Neural progenitor cell (in vitro differentiated cells): ENCODE measurements at regions not wholly inside any gene's neighbourhood (a gene's known extent, or its start where the extent isn't known, plus 50 kb on each side); places are given as distances from the start of the nearest gene placed in this dataset.

Experiments used
- DNase-seq: peaks from one replicate; pipeline ENCODE4 v3.0.0-alpha.2; 2016; ENCODE audit warnings: low spot score
- H2AFZ ChIP-seq: fragments of 200-600 bp; sonication (generic); replicated peaks from 2 replicates; pipeline ENCODE4 v1.6.1; 2016; ENCODE audit warnings: antibody characterized with exemption
- H3F3A ChIP-seq: fragments of 200-600 bp; sonication (generic); 2 replicates; pipeline ENCODE4 v1.6.1; 2016; ENCODE audit warnings: antibody characterized with exemption, low read depth
- H3K27ac ChIP-seq: fragments of 200-600 bp; sonication (generic); 2 replicates; pipeline ENCODE4 v1.5.1; 2016; ENCODE audit warnings: mild to moderate bottlenecking
- H3K27me3 ChIP-seq: fragments of 200-600 bp; sonication (generic); 2 replicates; pipeline ENCODE4 v1.6.1; 2016; ENCODE audit warnings: mild to moderate bottlenecking, moderate library complexity
- H3K36me3 ChIP-seq: fragments of 200-600 bp; sonication (generic); 2 replicates; pipeline ENCODE4 v1.5.1; 2016
- H3K4me1 ChIP-seq: fragments of 200-600 bp; sonication (generic); 2 replicates; pipeline ENCODE4 v1.6.1; 2016; ENCODE audit warnings: mixed run types
- H3K4me2 ChIP-seq: fragments of 200-600 bp; sonication (generic); 2 replicates; pipeline ENCODE4 v1.6.1; 2016
- H3K4me3 ChIP-seq: fragments of 200-600 bp; sonication (generic); 2 replicates; pipeline ENCODE4 v1.5.1; 2016
- H3K79me2 ChIP-seq: fragments of 200-600 bp; sonication (generic); 2 replicates; pipeline ENCODE4 v1.6.1; 2016; ENCODE audit warnings: low read depth
- H3K9ac ChIP-seq: fragments of 200-600 bp; sonication (generic); 2 replicates; pipeline ENCODE4 v1.6.1; 2016
- H3K9me3 ChIP-seq: fragments of 200-600 bp; sonication (generic); 2 replicates; pipeline ENCODE4 v1.5.1; 2016; ENCODE audit warnings: low read depth
- H4K20me1 ChIP-seq: fragments of 200-600 bp; sonication (generic); 2 replicates; pipeline ENCODE4 v1.6.1; 2016; ENCODE audit warnings: low read depth
- H3K27ac Mint-ChIP-seq: 3 replicates; pipeline ENCODE4 v1.8.0; 2021; ENCODE audit warnings: mixed read lengths
- H3K27me3 Mint-ChIP-seq: 2 replicates; pipeline ENCODE4 v1.8.0; 2022; ENCODE audit warnings: low read depth, mild to moderate bottlenecking, inconsistent platforms, moderate library complexity, mixed read lengths; ENCODE audit not compliant: insufficient read depth
- H3K36me3 Mint-ChIP-seq: 3 replicates; pipeline ENCODE4 v1.8.0; 2021; ENCODE audit warnings: mixed read lengths
- H3K4me1 Mint-ChIP-seq: 3 replicates; pipeline ENCODE4 v1.8.0; 2021; ENCODE audit warnings: mixed read lengths
- H3K4me3 Mint-ChIP-seq: 3 replicates; pipeline ENCODE4 v1.8.0; 2021; ENCODE audit warnings: mild to moderate bottlenecking, moderate library complexity, mixed read lengths
- H3K9me3 Mint-ChIP-seq: 3 replicates; pipeline ENCODE4 v1.8.0; 2020; ENCODE audit warnings: mixed read lengths
- CTCF ChIP-seq: fragments of 200-600 bp; sonication (generic); IDR thresholded peaks from 2 replicates; pipeline ENCODE4 v1.5.1; 2017; ENCODE audit warnings: antibody characterized with exemption, mild to moderate bottlenecking
- EZH2 ChIP-seq: fragments of 200-600 bp; sonication (generic); IDR thresholded peaks from 2 replicates; pipeline ENCODE4 v1.6.1; 2017; ENCODE audit warnings: antibody characterized with exemption, mild to moderate bottlenecking, moderate library complexity
- EZH2phosphoT487 ChIP-seq: fragments of 200-600 bp; sonication (generic); IDR thresholded peaks from 2 replicates; pipeline ENCODE4 v1.6.1; 2017; ENCODE audit warnings: antibody characterized with exemption

DNA sequence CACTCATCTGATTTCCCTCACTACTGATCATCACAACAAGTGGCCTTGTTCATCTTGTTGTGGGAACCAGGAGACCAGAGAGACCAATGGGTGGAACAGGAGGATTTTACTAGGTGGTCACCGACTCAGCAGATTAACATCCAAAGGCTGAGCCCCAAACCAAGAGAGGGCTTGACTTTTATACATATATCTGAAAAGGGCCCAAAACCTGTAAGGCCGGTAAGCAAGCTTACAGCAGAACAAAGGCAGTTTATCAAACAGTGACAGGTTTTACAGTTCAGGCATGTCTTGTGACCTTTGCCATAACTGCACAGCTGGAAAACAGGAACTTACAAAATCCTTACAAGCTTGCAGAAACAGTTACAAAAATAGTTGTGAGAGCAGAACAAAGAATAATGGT, 195.9 kb downstream of the OR13H1 start:
- H4K20me1 ChIP-seq: no peaks in the 10 kb centered on the region
- H3K4me2 ChIP-seq: no peak overlapping the region
- H2AFZ ChIP-seq: no peak overlapping the region
- no peaks in the 10 kb centered on the region for H3K4me1 ChIP-seq
- H3K27me3 ChIP-seq: no peaks in the 10 kb centered on the region
- no peaks in the 10 kb centered on the region for H3K79me2 ChIP-seq
- no peak overlapping the region for H3K27ac ChIP-seq
- H3K9ac ChIP-seq: no peak overlapping the region
- H3K4me3 ChIP-seq: no peak overlapping the region
- H3K27ac Mint-ChIP-seq: no peak overlapping the region
- TF ChIP-seq EZH2phosphoT487: no peak
- no peak for TF ChIP-seq EZH2
- DNase-seq: no peak
- peaks cover 24% of the 10 kb centered on the region for H3K9me3 Mint-ChIP-seq
- H3K4me1 Mint-ChIP-seq: no peaks in the 10 kb centered on the region
- peaks cover 57% of the 10 kb centered on the region for H3K36me3 Mint-ChIP-seq
- H3K9me3 ChIP-seq: peaks cover 3% of the 10 kb centered on the region
- peaks cover 18% of the 10 kb centered on the region for H3K36me3 ChIP-seq
- no peaks in the 10 kb centered on the region for H3K27me3 Mint-ChIP-seq
- H3F3A ChIP-seq: no peaks in the 10 kb centered on the region
- no peak overlapping the region for H3K4me3 Mint-ChIP-seq

DNA sequence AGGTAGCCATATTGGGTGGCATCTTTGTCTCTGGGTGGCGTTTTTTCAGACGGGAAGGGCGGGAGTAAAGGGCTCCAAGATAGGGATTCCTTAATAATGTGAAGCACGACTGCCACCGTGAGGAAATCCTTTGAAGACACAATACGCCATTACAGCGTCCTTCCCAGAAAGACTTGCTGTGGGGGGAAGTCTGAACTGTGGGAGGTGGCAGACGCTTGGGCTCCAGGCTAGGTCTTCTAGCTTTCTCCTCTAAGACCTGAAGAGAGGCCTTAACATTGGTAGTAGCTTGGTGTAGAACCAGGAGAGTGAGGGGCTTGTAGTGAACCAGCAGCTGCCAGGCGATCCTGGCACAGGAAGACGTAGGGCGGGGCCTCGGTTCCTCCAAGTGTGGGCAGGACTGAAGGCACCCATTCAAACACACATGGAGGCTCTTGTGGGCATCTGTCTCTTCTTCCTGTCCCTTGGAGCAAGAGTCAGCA, 197.3 kb downstream of the OR13H1 start:
- H3K4me3 ChIP-seq: no peak overlapping the region
- no peaks in the 10 kb centered on the region for H3K27me3 ChIP-seq
- H3K4me1 Mint-ChIP-seq: no peaks in the 10 kb centered on the region
- H2AFZ ChIP-seq: no peak overlapping the region
- H3K9ac ChIP-seq: no peak overlapping the region
- no peaks in the 10 kb centered on the region for H3F3A ChIP-seq
- DNase-seq: no peak
- no peak for TF ChIP-seq CTCF
- no peak overlapping the region for H3K27ac ChIP-seq
- peaks cover 50% of the 10 kb centered on the region for H3K36me3 Mint-ChIP-seq
- no peaks in the 10 kb centered on the region for H3K79me2 ChIP-seq
- H3K27ac Mint-ChIP-seq: no peak overlapping the region
- H3K4me3 Mint-ChIP-seq: no peak overlapping the region
- H3K9me3 ChIP-seq: peaks cover 3% of the 10 kb centered on the region
- peaks cover 18% of the 10 kb centered on the region for H3K36me3 ChIP-seq
- no peaks in the 10 kb centered on the region for H3K4me1 ChIP-seq
- H4K20me1 ChIP-seq: no peaks in the 10 kb centered on the region
- H3K4me2 ChIP-seq: no peak overlapping the region
- no peaks in the 10 kb centered on the region for H3K27me3 Mint-ChIP-seq
- peaks cover 24% of the 10 kb centered on the region for H3K9me3 Mint-ChIP-seq

DNA sequence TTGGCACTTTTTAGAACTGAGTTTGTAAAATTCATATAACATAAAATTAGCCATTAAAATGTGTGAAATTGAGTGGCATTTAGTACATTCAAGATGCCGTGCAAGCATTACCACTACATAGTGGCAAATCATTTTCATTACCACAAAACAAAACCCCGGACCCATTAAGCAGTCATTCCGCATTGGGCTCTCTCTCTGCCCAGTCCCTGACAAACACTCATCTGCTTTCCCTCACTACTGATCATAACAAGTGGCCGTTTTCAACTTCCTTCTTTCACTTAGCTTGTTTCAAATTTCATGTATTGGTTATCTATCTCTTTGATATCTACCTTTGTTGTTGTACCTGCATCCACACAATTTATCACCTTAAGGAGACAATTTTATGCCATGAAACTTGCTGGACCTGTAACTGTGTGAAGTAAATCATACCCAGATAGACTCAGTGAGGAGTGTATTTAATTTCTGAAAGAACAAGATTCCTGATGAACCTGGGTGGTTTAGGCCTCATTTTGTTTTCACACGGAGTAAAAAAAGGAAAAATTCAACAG, 202.1 kb downstream of the OR13H1 start:
- no peaks in the 10 kb centered on the region for H3K9me3 ChIP-seq
- no peak overlapping the region for H3K27ac ChIP-seq
- H3K27me3 ChIP-seq: no peaks in the 10 kb centered on the region
- TF ChIP-seq EZH2: no peak
- TF ChIP-seq EZH2phosphoT487: no peak
- TF ChIP-seq CTCF: no peak
- H4K20me1 ChIP-seq: no peaks in the 10 kb centered on the region
- no peak overlapping the region for H3K4me3 ChIP-seq
- peaks cover 14% of the 10 kb centered on the region for H3K9me3 Mint-ChIP-seq
- no peak for DNase-seq
- H3K36me3 Mint-ChIP-seq: peaks cover 64% of the 10 kb centered on the region
- no peak overlapping the region for H3K9ac ChIP-seq
- H3K4me1 Mint-ChIP-seq: no peaks in the 10 kb centered on the region
- H3K79me2 ChIP-seq: no peaks in the 10 kb centered on the region
- no peaks in the 10 kb centered on the region for H3K4me1 ChIP-seq
- H3K27ac Mint-ChIP-seq: no peak overlapping the region
- no peaks in the 10 kb centered on the region for H3K27me3 Mint-ChIP-seq
- peaks cover 19% of the 10 kb centered on the region for H3K36me3 ChIP-seq
- no peak overlapping the region for H2AFZ ChIP-seq
- no peak overlapping the region for H3K4me3 Mint-ChIP-seq
- H3F3A ChIP-seq: no peaks in the 10 kb centered on the region
- no peak overlapping the region for H3K4me2 ChIP-seq

- Histone ChIP-seq H3K4me1 (no peaks in the 10 kb centered on the region), H3K9ac (no peak overlapping the region), H2AFZ (no peak overlapping the region), H3K4me3 (no peak overlapping the region), H3K27ac (no peak overlapping the region), H3F3A (no peaks in the 10 kb centered on the region), H3K9me3 (no peaks in the 10 kb centered on the region), H3K36me3 (peaks cover 20% of the 10 kb centered on the region), H3K27me3 (no peaks in the 10 kb centered on the region), H3K4me2 (no peak overlapping the region), H3K79me2 (no peaks in the 10 kb centered on the region), H4K20me1 (no peaks in the 10 kb centered on the region)
- H3K9me3 Mint-ChIP-seq: peaks cover 9% of the 10 kb centered on the region
- H3K4me3 Mint-ChIP-seq: no peak overlapping the region
- no peak for TF ChIP-seq EZH2phosphoT487
- no peak for TF ChIP-seq EZH2
- no peak for TF ChIP-seq CTCF
- no peak overlapping the region for H3K27ac Mint-ChIP-seq
- H3K27me3 Mint-ChIP-seq: no peaks in the 10 kb centered on the region
- peaks cover 59% of the 10 kb centered on the region for H3K36me3 Mint-ChIP-seq
- no peaks in the 10 kb centered on the region for H3K4me1 Mint-ChIP-seq
- DNase-seq: no peak
These were observed 202.7 kb downstream of the OR13H1 start for GRCh38 chrX:131746491-131746968.
